ENCODE measurements at regions not wholly inside any gene's neighbourhood (a gene's known extent, or its start where the extent isn't known, plus 50 kb on each side); places are given as distances from the start of the nearest gene placed in this dataset.
"Not testable (repeated sequence)": the region's sequence is repeated elsewhere in the genome, so short reads cannot be mapped to it uniquely, and the experiment has no call there.

- Histone ChIP-seq H3K9me3 (no peaks in the 10 kb centered on the region), H3K4me3 (no peak overlapping the region), H3K36me3 (no peaks in the 10 kb centered on the region), H3K27me3 (no peaks in the 10 kb centered on the region), H3K4me1 (no peaks in the 10 kb centered on the region), H3K27ac (no peak overlapping the region)
- TF ChIP-seq CTCF (IDR thresholded peaks at IDR 0.05) = no peak
- TF ChIP-seq POLR2AphosphoS5 (IDR thresholded peaks at IDR 0.05) = no peak
- 63 to 76% methylated on average over 1 of the region's 1 CpG for WGBS, 2 donors
- no peak for ATAC-seq (ENCODE audit: low FRiP score in 2 of 2)
- DNase-seq = no peak
Measured at GRCh38 chr7:85682833-85683620, 496.2 kb upstream of the SEMA3D start.

- Histone ChIP-seq H3K9me3 (no peaks in the 10 kb centered on the region), H3K27me3 (no peaks in the 10 kb centered on the region), H3K27ac (no peak overlapping the region), H3K36me3 (no peaks in the 10 kb centered on the region), H3K4me1 (no peaks in the 10 kb centered on the region), H3K4me3 (no peak overlapping the region)
- ATAC-seq (ENCODE audit: low FRiP score in 2 of 2) (no peak), DNase-seq (no peak)
- 74 to 98% methylated on average over 2 of the region's 2 CpGs for WGBS, 2 donors
- no peak for TF ChIP-seq POLR2AphosphoS5 (IDR thresholded peaks at IDR 0.05)
- TF ChIP-seq POLR2A (IDR thresholded peaks at IDR 0.05) = no peak
- TF ChIP-seq EP300 (IDR thresholded peaks at IDR 0.05) = no peak
- no peak for TF ChIP-seq CTCF (IDR thresholded peaks at IDR 0.05)
Measured at GRCh38 chr7:85681241-85681640, 494.4 kb upstream of the SEMA3D start.

GRCh38 chr7:85675093-85675492 is 488.2 kb upstream of the SEMA3D start:
- H3K27me3 ChIP-seq; ATAC-seq (ENCODE audit: low FRiP score in 2 of 2); DNase-seq; H3K27ac ChIP-seq; H3K9me3 ChIP-seq; H3K36me3 ChIP-seq; H3K4me1 ChIP-seq; H3K4me3 ChIP-seq: not testable (repeated sequence)
- WGBS, 2 donors = 90 to 97% methylated on average over 2 of the region's 2 CpGs

- 74 to 80% methylated on average over 2 of the region's 2 CpGs for WGBS, 2 donors
- no peaks in the 10 kb centered on the region for H3K4me1 ChIP-seq
- H3K9me3 ChIP-seq = no peaks in the 10 kb centered on the region
- no peaks in the 10 kb centered on the region for H3K36me3 ChIP-seq
- H3K27ac ChIP-seq = no peak overlapping the region
- H3K27me3 ChIP-seq = no peaks in the 10 kb centered on the region
- TF ChIP-seq CTCF (IDR thresholded peaks at IDR 0.05) (no peak), EP300 (IDR thresholded peaks at IDR 0.05) (no peak), POLR2AphosphoS5 (IDR thresholded peaks at IDR 0.05) (no peak)
- no peak overlapping the region for H3K4me3 ChIP-seq
- DNase-seq (no peak), ATAC-seq (ENCODE audit: low FRiP score in 2 of 2) (no peak)
Measured at GRCh38 chr7:85673876-85674275, 487.0 kb upstream of the SEMA3D start.

- TF ChIP-seq POLR2AphosphoS5 (IDR thresholded peaks at IDR 0.05) (no peak), CTCF (IDR thresholded peaks at IDR 0.05) (no peak), POLR2A (IDR thresholded peaks at IDR 0.05) (no peak), EP300 (IDR thresholded peaks at IDR 0.05) (no peak)
- H3K4me1 ChIP-seq = no peaks in the 10 kb centered on the region
- ATAC-seq (ENCODE audit: low FRiP score in 2 of 2) (no peak), DNase-seq (no peak)
- 78 to 88% methylated on average over 3 of the region's 3 CpGs for WGBS, 2 donors
- H3K36me3 ChIP-seq = no peaks in the 10 kb centered on the region
- H3K9me3 ChIP-seq = no peaks in the 10 kb centered on the region
- H3K4me3 ChIP-seq = no peak overlapping the region
- H3K27ac ChIP-seq = no peak overlapping the region
- H3K27me3 ChIP-seq = no peaks in the 10 kb centered on the region
Measured at GRCh38 chr7:85669225-85669624, 482.4 kb upstream of the SEMA3D start.
